Breast epithelium (tissue), 4 donors: ENCODE measurements at regions not wholly inside any gene's neighbourhood (a gene's known extent, or its start where the extent isn't known, plus 50 kb on each side); places are given as distances from the start of the nearest gene placed in this dataset.
A peak's percentile ranks its signal among the peaks of the same experiment; 100 is the strongest.

Experiments
- DNase-seq, 2 donors: peaks; one replicate each; pipeline ENCODE4 v3.0.0-alpha.2; 2019; ENCODE audit warnings: low spot score in 2 of 2
- H3K27ac ChIP-seq, 2 donors: fragments of 200-600 bp; sonication (generic) in 1 of 2; one replicate each; pipeline ENCODE4 v1.5.1; 2016 to 2019; ENCODE audit warnings: mild to moderate bottlenecking in 1 of 2
- H3K27me3 ChIP-seq, 2 donors: fragments of 200-600 bp; sonication (generic) in 1 of 2; one replicate each; pipeline versions ENCODE4 v1.5.1 to v1.6.0; 2017 to 2019; ENCODE audit warnings: control low read depth in 1 of 2, mild to moderate bottlenecking in 1 of 2
- H3K36me3 ChIP-seq: fragments of 200-600 bp; one replicate; pipeline ENCODE4 v1.5.1; 2019
- H3K4me1 ChIP-seq, 2 donors: fragments of 200-600 bp; sonication (generic); one replicate each; pipeline ENCODE4 v1.5.1; 2016 to 2019; ENCODE audit warnings: control low read depth in 1 of 2
- H3K4me3 ChIP-seq, 3 donors: fragments of 200-600 bp; sonication (generic); 1 replicate in 2 of 3; 2 replicates in 1 of 3; pipeline ENCODE4 v1.5.1; 2016 to 2019; ENCODE audit warnings: mild to moderate bottlenecking in 3 of 3, moderate library complexity in 2 of 3
- H3K9me3 ChIP-seq, 2 donors: fragments of 200-600 bp; sonication (generic) in 1 of 2; one replicate each; pipeline ENCODE4 v1.5.1; 2016 to 2019; ENCODE audit warnings: control low read depth in 1 of 2
- CTCF ChIP-seq, 3 donors: fragments of 450-650 bp; IDR thresholded peaks; one replicate each; pipeline ENCODE4 v1.5.1; 2016 to 2017; ENCODE audit warnings: antibody characterized with exemption in 3 of 3, mild to moderate bottlenecking in 3 of 3, moderate library complexity in 3 of 3
- POLR2A ChIP-seq: fragments of 450-650 bp; IDR thresholded peaks from one replicate; pipeline ENCODE4 v1.6.1; 2016; ENCODE audit warnings: antibody characterized with exemption, mild to moderate bottlenecking, moderate library complexity
- POLR2AphosphoS5 ChIP-seq, 3 donors: sonication (generic); formaldehyde crosslinking; IDR thresholded peaks; one replicate each; pipeline ENCODE4 v1.6.1; 2017; ENCODE audit warnings: antibody characterized with exemption in 3 of 3
- intact Hi-C: fragments of 100-400 bp; cut with DNase I; formaldehyde crosslinking; loops from one replicate; pipeline ENCODE4 v1.15.1; 2023; ENCODE audit warnings: low total_unique reads

DNA sequence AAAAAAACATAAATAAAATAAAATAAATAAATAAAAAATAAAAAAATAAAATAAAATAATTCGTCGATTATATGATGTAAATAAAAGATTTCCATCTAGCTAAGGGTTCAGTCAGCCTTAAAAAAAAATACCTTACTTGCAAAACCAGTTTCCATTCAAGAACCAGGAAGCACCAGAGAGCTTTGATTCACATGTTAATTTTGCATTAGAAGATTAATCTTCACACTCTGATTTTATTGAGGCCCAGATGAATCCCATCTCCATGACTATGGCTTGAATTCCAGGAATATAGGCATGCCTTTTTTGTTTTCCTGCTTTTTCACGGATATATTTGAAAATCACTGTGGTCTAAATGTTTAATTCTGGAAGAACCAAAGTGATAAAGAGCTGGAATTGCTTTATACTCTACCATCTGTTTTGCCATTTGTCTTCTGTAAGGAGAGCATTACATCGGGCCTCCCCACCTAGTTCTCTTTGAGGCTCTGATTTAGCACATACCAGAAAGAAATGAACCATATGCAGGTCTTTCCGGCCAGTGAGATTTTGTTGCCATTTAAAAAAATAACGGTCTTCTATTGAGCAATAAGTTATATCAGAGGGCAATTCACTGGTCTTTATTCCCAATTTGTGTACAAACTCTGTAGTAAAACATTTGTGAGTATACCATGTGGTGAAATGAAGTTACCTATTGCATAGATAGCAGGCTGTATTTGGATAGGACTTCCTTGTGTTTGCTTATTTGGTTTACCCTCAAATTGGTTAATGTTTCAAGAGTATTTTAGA is 175.5 kb downstream of the AEBP2 start:
- no peaks in the 10 kb centered on the region for H3K36me3 ChIP-seq
- intact Hi-C loops = no loop called here
- H3K4me1 ChIP-seq = no peaks in the 10 kb centered on the region
- H3K27me3 ChIP-seq = no peaks in the 10 kb centered on the region
- H3K27ac ChIP-seq = no peak overlapping the region
- no peak for DNase-seq
- no peaks in the 10 kb centered on the region for H3K9me3 ChIP-seq
- H3K4me3 ChIP-seq = no peak overlapping the region
- TF ChIP-seq POLR2A (no peak), POLR2AphosphoS5 (IDR thresholded peaks at IDR 0.05) (no peak), CTCF (IDR thresholded peaks at IDR 0.05) (no peak)

DNA sequence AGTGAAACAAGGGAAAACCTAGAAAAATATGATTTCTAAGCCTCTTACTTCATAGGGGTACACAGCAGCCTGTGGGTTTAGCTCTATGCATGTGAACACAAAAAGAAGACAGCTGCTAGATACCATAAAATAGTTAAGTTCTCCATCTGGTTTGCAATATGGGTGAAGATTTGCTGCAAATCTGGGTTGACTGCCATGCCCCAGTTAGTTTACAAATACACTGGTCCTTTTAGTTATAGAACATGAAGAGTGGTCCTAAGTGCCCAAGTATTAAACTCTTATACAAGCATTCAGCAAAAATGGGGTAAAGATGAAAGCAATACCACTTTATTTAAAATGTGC is 176.1 kb downstream of the AEBP2 start:
- no peaks in the 10 kb centered on the region for H3K9me3 ChIP-seq
- H3K27me3 ChIP-seq = no peaks in the 10 kb centered on the region
- intact Hi-C loops = no loop called here

DNA sequence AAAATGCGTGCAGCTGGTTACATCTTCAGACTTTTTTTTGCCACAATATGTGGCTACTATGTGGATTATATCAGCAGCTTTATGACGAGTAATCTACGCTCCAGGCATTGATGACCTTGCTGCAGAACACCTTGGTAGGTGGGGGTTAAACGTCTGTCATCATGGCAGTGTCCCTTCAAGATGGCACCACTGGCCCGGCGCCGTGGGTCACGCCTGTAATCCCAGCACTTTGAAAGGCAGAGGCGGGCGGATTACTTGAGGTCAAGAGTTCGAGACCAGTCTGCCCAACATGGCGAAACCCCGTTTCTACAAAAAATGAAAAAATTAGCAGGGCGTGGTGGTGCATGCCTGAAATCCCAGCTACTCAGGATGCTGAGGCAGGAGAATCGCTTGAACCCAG is 177.5 kb downstream of the AEBP2 start:
- intact Hi-C loops = no loop called here
- Histone ChIP-seq H3K27ac (no peak overlapping the region), H3K9me3 (no peaks in the 10 kb centered on the region), H3K4me3 (no peak overlapping the region), H3K4me1 (no peaks in the 10 kb centered on the region), H3K27me3 (no peaks in the 10 kb centered on the region), H3K36me3 (no peaks in the 10 kb centered on the region)
- no peak for TF ChIP-seq CTCF (IDR thresholded peaks at IDR 0.05)
- no peak for DNase-seq

More for the DNA sequence above, 176.1 kb downstream of the AEBP2 start:
- no peaks in the 10 kb centered on the region for H3K36me3 ChIP-seq
- H3K4me3 ChIP-seq = no peak overlapping the region
- DNase-seq = no peak
- H3K27ac ChIP-seq = no peak overlapping the region
- TF ChIP-seq CTCF (IDR thresholded peaks at IDR 0.05) = no peak
- no peak for TF ChIP-seq POLR2A
- TF ChIP-seq POLR2AphosphoS5 (IDR thresholded peaks at IDR 0.05) = no peak
- no peaks in the 10 kb centered on the region for H3K4me1 ChIP-seq

GRCh38 chr12:19620222-19620621 is 180.9 kb downstream of the AEBP2 start:
- Histone ChIP-seq H3K4me1 (no peaks in the 10 kb centered on the region), H3K9me3 (no peaks in the 10 kb centered on the region), H3K36me3 (no peaks in the 10 kb centered on the region), H3K4me3 (no peak overlapping the region), H3K27ac (no peak overlapping the region), H3K27me3 (no peaks in the 10 kb centered on the region)
- intact Hi-C loops = no loop called here
- TF ChIP-seq POLR2AphosphoS5 (IDR thresholded peaks at IDR 0.05) = no peak
- no peak for TF ChIP-seq CTCF (IDR thresholded peaks at IDR 0.05)
- TF ChIP-seq POLR2A = no peak
- DNase-seq = peak; percentile 24 to 57

GRCh38 chr12:19623751-19624399 is 184.6 kb downstream of the AEBP2 start:
- intact Hi-C loops = no loop called here
- no peaks in the 10 kb centered on the region for H3K27me3 ChIP-seq
- H3K4me1 ChIP-seq = no peaks in the 10 kb centered on the region
- no peak for DNase-seq
- H3K36me3 ChIP-seq = no peaks in the 10 kb centered on the region
- no peak overlapping the region for H3K27ac ChIP-seq
- H3K9me3 ChIP-seq = no peaks in the 10 kb centered on the region
- no peak for TF ChIP-seq POLR2A
- no peak for TF ChIP-seq POLR2AphosphoS5 (IDR thresholded peaks at IDR 0.05)
- no peak for TF ChIP-seq CTCF (IDR thresholded peaks at IDR 0.05)
- H3K4me3 ChIP-seq = no peak overlapping the region
